OCI-LY1 (cell line): ENCODE measurements at regions not wholly inside any gene's neighbourhood (a gene's known extent, or its start where the extent isn't known, plus 50 kb on each side); places are given as distances from the start of the nearest gene placed in this dataset.

Experiments used
- CTCF ChIP-seq: fragments of 200-600 bp; sonication (generic), shearing (Covaris generic); IDR thresholded peaks from 2 replicates; pipeline ENCODE4 v1.5.1; 2017; ENCODE audit warnings: mild to moderate bottlenecking, antibody characterized with exemption, low read length, moderate library complexity, mixed read lengths
- EZH2 ChIP-seq: fragments of 200-600 bp; sonication (generic), shearing (Covaris generic); IDR thresholded peaks from 2 replicates; pipeline ENCODE4 v1.8.0; 2017; ENCODE audit warnings: borderline replicate concordance, mixed run types, mild to moderate bottlenecking, antibody characterized with exemption, low read length, moderate library complexity, mixed read lengths

- no peak for TF ChIP-seq EZH2
- TF ChIP-seq CTCF, result no peak
Observed at GRCh38 chr5:85920984-85921383, 696.8 kb upstream of the COX7C start.
